Adrenal gland (tissue), 5 donors: ENCODE measurements at regions not wholly inside any gene's neighbourhood (a gene's known extent, or its start where the extent isn't known, plus 50 kb on each side); places are given as distances from the start of the nearest gene placed in this dataset.

Experiments used
- CTCF ChIP-seq, 6 experiments: fragments of 450-650 bp in 4 of 6; fragments of 200-600 bp in 2 of 6; sonication (generic) in 1 of 6; IDR thresholded peaks; 1 replicate in 5 of 6; 2 replicates in 1 of 6; pipeline versions ENCODE4 v1.5.1 to v1.8.0; 2016 to 2021; ENCODE audit warnings: antibody characterized with exemption in 6 of 6, mild to moderate bottlenecking in 2 of 6, moderate library complexity in 1 of 6
- POLR2A ChIP-seq, 2 donors: fragments of 450-650 bp; IDR thresholded peaks; one replicate each; pipeline ENCODE4 v1.6.1; 2017; ENCODE audit warnings: antibody characterized with exemption in 2 of 2, mild to moderate bottlenecking in 2 of 2, moderate library complexity in 1 of 2
- donor health status: DM: no; HTN: no; CAD: no.

- TF ChIP-seq POLR2A (IDR thresholded peaks at IDR 0.05) (no peak), CTCF (IDR thresholded peaks at IDR 0.05) (no peak)
Observed at GRCh38 chr14:34093883-34094282, 143.0 kb upstream of the EGLN3 start.
